Keratinocyte (primary cell): ENCODE measurements at regions not wholly inside any gene's neighbourhood (a gene's known extent, or its start where the extent isn't known, plus 50 kb on each side); places are given as distances from the start of the nearest gene placed in this dataset.

ENCODE experiments used
- DNase-seq: peaks from one replicate; pipeline ENCODE4 v3.0.0-alpha.2; 2011; ENCODE audit warnings: low read depth, missing footprints, low spot score
- FAIRE-seq: peaks from 2 replicates; lab custom pipeline; 2011; peaks lifted over from hg19 to GRCh38; lab: Jason Lieb, UNC
- H2AFZ ChIP-seq: 2 replicates; pipeline ENCODE4 v1.6.0; 2012; ENCODE audit warnings: low read length, control low read depth, inconsistent platforms; ENCODE audit not compliant: control insufficient read depth
- H3K27ac ChIP-seq: 2 replicates; pipeline ENCODE4 v1.5.1; 2011; ENCODE audit warnings: low read length; ENCODE audit not compliant: control insufficient read depth, insufficient read depth
- H3K27me3 ChIP-seq: 3 replicates; pipeline ENCODE4 v1.6.0; 2011; ENCODE audit warnings: low read length; ENCODE audit not compliant: control insufficient read depth, insufficient read depth; ENCODE audit errors: extremely low read depth
- H3K36me3 ChIP-seq, 2 experiments: 2 replicates in 1 of 2; 3 replicates in 1 of 2; pipeline ENCODE4 v1.5.1; 2011; ENCODE audit warnings: low read length in 2 of 2, mild to moderate bottlenecking in 1 of 2; ENCODE audit not compliant: control insufficient read depth in 2 of 2, insufficient read depth in 2 of 2; ENCODE audit errors: extremely low read depth in 1 of 2
- H3K4me1 ChIP-seq: 3 replicates; pipeline ENCODE4 v1.5.1; 2011; ENCODE audit warnings: low read length; ENCODE audit not compliant: control insufficient read depth, insufficient read depth; ENCODE audit errors: extremely low read depth
- H3K4me2 ChIP-seq: 3 replicates; pipeline ENCODE4 v1.6.0; 2011; ENCODE audit warnings: low read depth, low read length; ENCODE audit not compliant: control insufficient read depth, insufficient read depth; ENCODE audit errors: extremely low read depth
- H3K4me3 ChIP-seq, 3 experiments: fragments of 200-600 bp in 1 of 3; sonication (generic) in 1 of 3; 2 replicates in 2 of 3; 3 replicates in 1 of 3; pipeline ENCODE4 v1.5.1; 2011 to 2016; ENCODE audit warnings: low read length in 3 of 3, mild to moderate bottlenecking in 3 of 3, control low read depth in 2 of 3, inconsistent platforms in 1 of 3, low read depth in 1 of 3, mixed read lengths in 1 of 3, mixed run types in 1 of 3, moderate library complexity in 1 of 3; ENCODE audit not compliant: control insufficient read depth in 2 of 3, insufficient read depth in 2 of 3; ENCODE audit errors: extremely low read depth in 1 of 3
- H3K79me2 ChIP-seq: 2 replicates; pipeline ENCODE4 v1.6.0; 2012; ENCODE audit warnings: low read length; ENCODE audit not compliant: control insufficient read depth, insufficient read depth
- H3K9ac ChIP-seq: 3 replicates; pipeline ENCODE4 v1.6.0; 2011; ENCODE audit warnings: low read length; ENCODE audit not compliant: control insufficient read depth, insufficient read depth; ENCODE audit errors: extremely low read depth
- H3K9me1 ChIP-seq: 3 replicates; pipeline ENCODE4 v1.6.0; 2011; ENCODE audit warnings: low read length; ENCODE audit not compliant: control insufficient read depth, insufficient read depth; ENCODE audit errors: extremely low read depth
- H3K9me3 ChIP-seq: 2 replicates; pipeline ENCODE4 v1.5.1; 2012; ENCODE audit warnings: low read depth, low read length; ENCODE audit not compliant: control insufficient read depth
- H4K20me1 ChIP-seq: 3 replicates; pipeline ENCODE4 v1.6.0; 2011; ENCODE audit warnings: low read length; ENCODE audit not compliant: control insufficient read depth, insufficient read depth; ENCODE audit errors: extremely low read depth
- EZH2 ChIP-seq: IDR thresholded peaks from one replicate; pipeline ENCODE4 v1.6.1; 2012; ENCODE audit warnings: inconsistent platforms, mild to moderate bottlenecking, low read length, moderate library complexity
- dilution Hi-C: fragments of 300-500 bp; cut with MboI; formaldehyde crosslinking; loops from one replicate; pipeline ENCODE4 v1.7.0; 2020; ENCODE audit warnings: low sequenced_read_pairs; ENCODE audit not compliant: extremely low pct_ligation_motif_present
- TF ChIP-seq, protein P1 (sequence below), 3 experiments: IDR thresholded peaks in 1 of 3; conservative IDR thresholded peaks in 1 of 3; optimal IDR thresholded peaks in 1 of 3; 2 replicates in 2 of 3; 3 replicates in 1 of 3; pipeline versions ENCODE3 to v1.5.1; 2011; ENCODE audit warnings: low read length in 3 of 3, mild to moderate bottlenecking in 3 of 3, moderate library complexity in 2 of 3, control low read depth in 1 of 3, inconsistent platforms in 1 of 3; ENCODE audit not compliant: insufficient read depth in 2 of 3; ENCODE audit errors: extremely low read depth in 1 of 3

DNA sequence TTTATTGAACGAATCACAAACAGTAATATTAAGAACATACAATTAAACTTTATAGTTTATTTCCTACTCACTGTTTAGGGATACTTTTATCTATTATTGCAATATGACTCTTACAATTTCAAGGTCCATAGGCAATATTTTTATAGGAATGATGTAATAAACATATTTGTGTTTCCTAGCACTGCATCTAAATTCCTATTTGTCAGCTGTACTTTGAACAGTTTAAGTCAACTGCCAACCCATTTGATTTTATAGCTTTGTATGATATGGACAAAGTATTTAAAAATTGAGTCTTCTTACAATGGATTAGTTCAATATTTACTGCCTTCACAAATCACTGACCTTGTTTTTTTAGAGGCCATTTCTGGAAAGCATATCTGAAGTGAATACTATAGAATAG, 199.3 kb downstream of the PCDH7 start:
- Histone ChIP-seq H3K9me3 (no peaks in the 10 kb centered on the region), H3K27me3 (no peaks in the 10 kb centered on the region), H2AFZ (no peak overlapping the region), H3K36me3 (no peaks in the 10 kb centered on the region), H3K9me1 (no peaks in the 10 kb centered on the region), H3K4me1 (no peaks in the 10 kb centered on the region), H3K9ac (no peak overlapping the region), H3K4me3 (no peak overlapping the region), H3K4me2 (no peak overlapping the region), H4K20me1 (no peaks in the 10 kb centered on the region), H3K79me2 (no peaks in the 10 kb centered on the region), H3K27ac (no peak overlapping the region)
- TF ChIP-seq EZH2 = no peak
- TF ChIP-seq, protein P1, sequence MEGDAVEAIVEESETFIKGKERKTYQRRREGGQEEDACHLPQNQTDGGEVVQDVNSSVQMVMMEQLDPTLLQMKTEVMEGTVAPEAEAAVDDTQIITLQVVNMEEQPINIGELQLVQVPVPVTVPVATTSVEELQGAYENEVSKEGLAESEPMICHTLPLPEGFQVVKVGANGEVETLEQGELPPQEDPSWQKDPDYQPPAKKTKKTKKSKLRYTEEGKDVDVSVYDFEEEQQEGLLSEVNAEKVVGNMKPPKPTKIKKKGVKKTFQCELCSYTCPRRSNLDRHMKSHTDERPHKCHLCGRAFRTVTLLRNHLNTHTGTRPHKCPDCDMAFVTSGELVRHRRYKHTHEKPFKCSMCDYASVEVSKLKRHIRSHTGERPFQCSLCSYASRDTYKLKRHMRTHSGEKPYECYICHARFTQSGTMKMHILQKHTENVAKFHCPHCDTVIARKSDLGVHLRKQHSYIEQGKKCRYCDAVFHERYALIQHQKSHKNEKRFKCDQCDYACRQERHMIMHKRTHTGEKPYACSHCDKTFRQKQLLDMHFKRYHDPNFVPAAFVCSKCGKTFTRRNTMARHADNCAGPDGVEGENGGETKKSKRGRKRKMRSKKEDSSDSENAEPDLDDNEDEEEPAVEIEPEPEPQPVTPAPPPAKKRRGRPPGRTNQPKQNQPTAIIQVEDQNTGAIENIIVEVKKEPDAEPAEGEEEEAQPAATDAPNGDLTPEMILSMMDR (optimal IDR thresholded peaks at IDR 0.05 in 1 of 3, IDR thresholded peaks at IDR 0.05 in 1 of 3, conservative IDR thresholded peaks at IDR 0.05 in 1 of 3; ENCODE audit: extremely low read depth in 1 of 3, insufficient read depth in 2 of 3, low read length in 3 of 3) = no peak
- DNase-seq (no peak), FAIRE-seq (no peak)
- dilution Hi-C loops = no loop called here

DNA sequence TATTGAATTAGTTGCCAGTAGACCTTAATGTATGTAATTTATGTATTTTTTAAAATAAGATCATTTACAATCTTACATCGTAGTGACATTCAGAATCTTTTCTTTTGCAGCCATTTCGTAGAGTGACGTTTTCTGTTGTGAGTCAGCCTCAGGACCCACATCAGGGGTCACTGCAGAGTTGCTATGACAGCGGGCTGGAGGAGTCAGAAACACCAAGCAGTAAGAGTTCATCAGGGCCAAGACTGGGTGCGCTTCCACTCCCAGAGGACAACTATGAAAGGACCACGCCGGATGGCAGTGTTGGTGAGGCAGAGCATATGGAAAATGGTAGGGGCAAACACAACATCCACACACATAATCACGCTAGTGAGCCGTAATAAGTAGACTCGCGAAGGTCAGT, 199.9 kb downstream of the PCDH7 start:
- H3K36me3 ChIP-seq = no peaks in the 10 kb centered on the region

More for the DNA sequence above, 199.9 kb downstream of the PCDH7 start:
- Histone ChIP-seq H3K27ac (no peak overlapping the region), H3K9ac (no peak overlapping the region), H3K4me1 (no peaks in the 10 kb centered on the region), H3K4me3 (no peak overlapping the region), H3K4me2 (no peak overlapping the region), H3K27me3 (no peaks in the 10 kb centered on the region), H3K9me3 (no peaks in the 10 kb centered on the region), H3K79me2 (no peaks in the 10 kb centered on the region), H3K9me1 (no peaks in the 10 kb centered on the region), H4K20me1 (no peaks in the 10 kb centered on the region), H2AFZ (no peak overlapping the region)
- DNase-seq (no peak), FAIRE-seq (no peak)
- dilution Hi-C loops = no loop called here
- TF ChIP-seq EZH2 = no peak
- TF ChIP-seq, protein P1 (optimal IDR thresholded peaks at IDR 0.05 in 1 of 3, IDR thresholded peaks at IDR 0.05 in 1 of 3, conservative IDR thresholded peaks at IDR 0.05 in 1 of 3; ENCODE audit: extremely low read depth in 1 of 3, insufficient read depth in 2 of 3, low read length in 3 of 3) = no peak
